ENCODE measurements at regions not wholly inside any gene's neighbourhood (a gene's known extent, or its start where the extent isn't known, plus 50 kb on each side); places are given as distances from the start of the nearest gene placed in this dataset.

- no peak for TF ChIP-seq SIN3A (IDR thresholded peaks at IDR 0.05; ENCODE audit: borderline replicate concordance, insufficient read depth, low read length)
- TF ChIP-seq POLR2AphosphoS5 (IDR thresholded peaks at IDR 0.05; ENCODE audit: low read depth, low read length): no peak
- no peak for TF ChIP-seq FOXP2 (optimal IDR thresholded peaks at IDR 0.05; ENCODE audit: borderline replicate concordance, extremely low read depth, extremely low read length, insufficient read depth)
- no peak for TF ChIP-seq TAF1 (IDR thresholded peaks at IDR 0.05; ENCODE audit: borderline replicate concordance, insufficient read depth, low read length)
- TF ChIP-seq, protein P1, sequence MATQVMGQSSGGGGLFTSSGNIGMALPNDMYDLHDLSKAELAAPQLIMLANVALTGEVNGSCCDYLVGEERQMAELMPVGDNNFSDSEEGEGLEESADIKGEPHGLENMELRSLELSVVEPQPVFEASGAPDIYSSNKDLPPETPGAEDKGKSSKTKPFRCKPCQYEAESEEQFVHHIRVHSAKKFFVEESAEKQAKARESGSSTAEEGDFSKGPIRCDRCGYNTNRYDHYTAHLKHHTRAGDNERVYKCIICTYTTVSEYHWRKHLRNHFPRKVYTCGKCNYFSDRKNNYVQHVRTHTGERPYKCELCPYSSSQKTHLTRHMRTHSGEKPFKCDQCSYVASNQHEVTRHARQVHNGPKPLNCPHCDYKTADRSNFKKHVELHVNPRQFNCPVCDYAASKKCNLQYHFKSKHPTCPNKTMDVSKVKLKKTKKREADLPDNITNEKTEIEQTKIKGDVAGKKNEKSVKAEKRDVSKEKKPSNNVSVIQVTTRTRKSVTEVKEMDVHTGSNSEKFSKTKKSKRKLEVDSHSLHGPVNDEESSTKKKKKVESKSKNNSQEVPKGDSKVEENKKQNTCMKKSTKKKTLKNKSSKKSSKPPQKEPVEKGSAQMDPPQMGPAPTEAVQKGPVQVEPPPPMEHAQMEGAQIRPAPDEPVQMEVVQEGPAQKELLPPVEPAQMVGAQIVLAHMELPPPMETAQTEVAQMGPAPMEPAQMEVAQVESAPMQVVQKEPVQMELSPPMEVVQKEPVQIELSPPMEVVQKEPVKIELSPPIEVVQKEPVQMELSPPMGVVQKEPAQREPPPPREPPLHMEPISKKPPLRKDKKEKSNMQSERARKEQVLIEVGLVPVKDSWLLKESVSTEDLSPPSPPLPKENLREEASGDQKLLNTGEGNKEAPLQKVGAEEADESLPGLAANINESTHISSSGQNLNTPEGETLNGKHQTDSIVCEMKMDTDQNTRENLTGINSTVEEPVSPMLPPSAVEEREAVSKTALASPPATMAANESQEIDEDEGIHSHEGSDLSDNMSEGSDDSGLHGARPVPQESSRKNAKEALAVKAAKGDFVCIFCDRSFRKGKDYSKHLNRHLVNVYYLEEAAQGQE (IDR thresholded peaks at IDR 0.05; ENCODE audit: insufficient read depth in 1 of 2, low read depth in 2 of 2, low read length in 2 of 2): no peak
Measured at GRCh38 chr2:107027205-107027604, 141.2 kb upstream of the ST6GAL2 start.
